ENCODE measurements at regions not wholly inside any gene's neighbourhood (a gene's known extent, or its start where the extent isn't known, plus 50 kb on each side); places are given as distances from the start of the nearest gene placed in this dataset.

DNA sequence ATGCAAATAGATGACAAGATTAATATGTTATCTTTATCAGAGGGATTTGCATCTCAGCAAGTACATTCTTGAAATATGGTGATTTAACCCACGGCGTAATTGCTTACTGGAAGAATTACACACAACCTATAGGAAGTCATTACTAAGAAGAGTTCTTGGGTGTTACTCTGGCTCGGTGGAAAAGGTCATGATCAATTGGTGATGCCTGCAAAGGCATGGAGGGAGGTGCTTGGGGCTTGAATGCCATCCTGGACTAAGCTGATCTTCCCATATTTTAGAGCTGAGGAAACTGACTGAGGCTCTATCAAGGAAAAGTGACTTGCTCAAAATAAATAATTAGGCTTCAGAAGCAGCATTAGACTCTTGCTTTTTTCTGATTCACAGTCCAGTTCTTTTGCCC is 137.5 kb upstream of the JUN start:
- no peak for TF ChIP-seq POLR2AphosphoS5 (IDR thresholded peaks at IDR 0.05; ENCODE audit: insufficient read depth in 1 of 2, low read depth in 1 of 2)
- no peak for TF ChIP-seq POLR2A (IDR thresholded peaks at IDR 0.05)
- TF ChIP-seq, protein P1, sequence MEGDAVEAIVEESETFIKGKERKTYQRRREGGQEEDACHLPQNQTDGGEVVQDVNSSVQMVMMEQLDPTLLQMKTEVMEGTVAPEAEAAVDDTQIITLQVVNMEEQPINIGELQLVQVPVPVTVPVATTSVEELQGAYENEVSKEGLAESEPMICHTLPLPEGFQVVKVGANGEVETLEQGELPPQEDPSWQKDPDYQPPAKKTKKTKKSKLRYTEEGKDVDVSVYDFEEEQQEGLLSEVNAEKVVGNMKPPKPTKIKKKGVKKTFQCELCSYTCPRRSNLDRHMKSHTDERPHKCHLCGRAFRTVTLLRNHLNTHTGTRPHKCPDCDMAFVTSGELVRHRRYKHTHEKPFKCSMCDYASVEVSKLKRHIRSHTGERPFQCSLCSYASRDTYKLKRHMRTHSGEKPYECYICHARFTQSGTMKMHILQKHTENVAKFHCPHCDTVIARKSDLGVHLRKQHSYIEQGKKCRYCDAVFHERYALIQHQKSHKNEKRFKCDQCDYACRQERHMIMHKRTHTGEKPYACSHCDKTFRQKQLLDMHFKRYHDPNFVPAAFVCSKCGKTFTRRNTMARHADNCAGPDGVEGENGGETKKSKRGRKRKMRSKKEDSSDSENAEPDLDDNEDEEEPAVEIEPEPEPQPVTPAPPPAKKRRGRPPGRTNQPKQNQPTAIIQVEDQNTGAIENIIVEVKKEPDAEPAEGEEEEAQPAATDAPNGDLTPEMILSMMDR (IDR thresholded peaks at IDR 0.05): no peak
- H3K9me3 ChIP-seq: no peaks in the 10 kb centered on the region
- no peaks in the 10 kb centered on the region for H3K27me3 ChIP-seq
- no peak overlapping the region for H3K4me3 ChIP-seq
- no peak overlapping the region for H3K27ac ChIP-seq
- H3K36me3 ChIP-seq: no peaks in the 10 kb centered on the region
- peak in 1 of 2 donors; percentile 27 for DNase-seq (ENCODE audit: extremely low spot score in 2 of 2)
- intact Hi-C loops (cut with DNase I): no loop called here
- peaks cover 18% of the 10 kb centered on the region for H3K4me1 ChIP-seq

DNA sequence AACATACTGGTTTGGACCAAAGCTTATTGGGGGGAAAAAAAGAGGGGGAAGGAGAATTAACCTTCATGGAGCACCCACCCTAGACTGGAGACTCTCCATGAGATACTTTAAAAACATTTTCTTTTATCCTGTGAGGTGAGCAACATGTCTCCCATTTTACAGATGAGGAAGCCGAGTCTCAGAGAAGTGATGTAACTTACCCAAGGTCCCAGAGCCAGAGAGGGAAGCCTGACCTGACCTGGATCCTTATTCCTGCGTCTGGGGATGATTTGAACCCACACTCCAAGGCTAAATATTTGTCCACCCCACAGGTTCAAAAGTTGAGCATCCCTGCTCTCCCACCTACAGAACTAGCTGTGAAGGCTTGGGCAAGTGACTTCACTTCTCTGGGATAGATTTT is 137.9 kb upstream of the JUN start:
- intact Hi-C loops (cut with DNase I): no loop called here
- peak in 1 of 2 donors; percentile 65 for DNase-seq (ENCODE audit: extremely low spot score in 2 of 2)
- no peaks in the 10 kb centered on the region for H3K27me3 ChIP-seq
- H3K4me3 ChIP-seq: no peak overlapping the region
- peaks cover 19% of the 10 kb centered on the region for H3K4me1 ChIP-seq
- H3K36me3 ChIP-seq: no peaks in the 10 kb centered on the region
- no peak overlapping the region for H3K27ac ChIP-seq
- H3K9me3 ChIP-seq: no peaks in the 10 kb centered on the region
- TF ChIP-seq POLR2A (IDR thresholded peaks at IDR 0.05) (no peak), POLR2AphosphoS5 (IDR thresholded peaks at IDR 0.05; ENCODE audit: insufficient read depth in 1 of 2, low read depth in 1 of 2) (no peak)
- TF ChIP-seq, protein P1 (IDR thresholded peaks at IDR 0.05): no peak

DNA sequence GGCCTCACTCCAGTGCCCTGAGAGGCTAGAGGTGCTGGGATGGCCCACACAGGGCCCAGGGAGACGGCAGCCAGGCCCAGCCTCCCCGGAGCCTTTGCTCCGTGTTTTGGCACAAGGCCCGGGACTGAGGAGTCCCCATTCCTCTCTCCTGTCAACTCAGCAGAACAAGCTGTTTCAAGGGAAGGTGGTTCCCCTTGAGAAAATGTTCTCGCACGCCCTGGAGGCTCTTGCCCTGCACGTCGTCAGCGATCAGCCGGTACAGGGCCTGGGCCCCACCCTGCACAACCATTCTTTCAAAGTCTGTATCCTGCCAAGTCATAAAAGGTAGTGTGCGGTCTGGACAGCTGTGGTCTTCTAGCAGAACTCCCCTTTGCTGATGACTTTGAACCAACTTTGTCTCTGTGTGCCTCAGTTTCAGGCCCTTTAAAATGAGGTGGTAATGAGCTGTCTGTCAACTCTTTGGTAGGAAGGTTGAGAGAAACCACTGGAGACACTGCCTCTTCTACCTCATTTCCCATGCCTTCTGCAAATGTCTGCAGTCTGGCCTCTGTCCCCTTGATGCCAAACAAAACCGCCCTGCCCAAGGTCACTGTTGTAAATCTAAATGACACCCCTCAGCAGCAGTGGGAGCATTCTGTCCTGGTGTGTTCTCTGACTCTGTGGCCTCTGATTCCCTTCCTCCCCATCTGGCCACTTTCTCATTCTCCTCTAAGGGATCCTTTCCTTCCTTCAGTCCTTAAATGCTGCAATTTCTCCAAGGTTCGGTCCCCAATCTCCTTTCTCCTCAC is 138.6 kb upstream of the JUN start:
- H3K4me1 ChIP-seq: peaks cover 19% of the 10 kb centered on the region
- H3K36me3 ChIP-seq: no peaks in the 10 kb centered on the region
- H3K9me3 ChIP-seq: no peaks in the 10 kb centered on the region
- TF ChIP-seq, protein P1 (IDR thresholded peaks at IDR 0.05): no peak
- no peak for TF ChIP-seq POLR2A (IDR thresholded peaks at IDR 0.05)
- TF ChIP-seq POLR2AphosphoS5 (IDR thresholded peaks at IDR 0.05; ENCODE audit: insufficient read depth in 1 of 2, low read depth in 1 of 2): peak; percentile 72 to 79
- H3K4me3 ChIP-seq: no peak overlapping the region
- DNase-seq (ENCODE audit: extremely low spot score in 2 of 2): peak in 1 of 2 donors; percentile 91
- H3K27ac ChIP-seq: peak overlapping the region; percentile 64
- H3K27me3 ChIP-seq: no peaks in the 10 kb centered on the region
- intact Hi-C loops (cut with DNase I): no loop called here

GRCh38 chr1:58923090-58923470 is 139.2 kb upstream of the JUN start:
- Histone ChIP-seq H3K27me3 (no peaks in the 10 kb centered on the region), H3K4me1 (peaks cover 19% of the 10 kb centered on the region), H3K9me3 (no peaks in the 10 kb centered on the region), H3K36me3 (no peaks in the 10 kb centered on the region), H3K4me3 (no peak overlapping the region), H3K27ac (no peak overlapping the region)
- intact Hi-C loops (cut with DNase I): no loop called here
- TF ChIP-seq, protein P1 (IDR thresholded peaks at IDR 0.05): no peak
- TF ChIP-seq POLR2AphosphoS5 (IDR thresholded peaks at IDR 0.05; ENCODE audit: insufficient read depth in 1 of 2, low read depth in 1 of 2) (no peak), POLR2A (IDR thresholded peaks at IDR 0.05) (no peak)
- peak in 1 of 2 donors; percentile 80 for DNase-seq (ENCODE audit: extremely low spot score in 2 of 2)

DNA sequence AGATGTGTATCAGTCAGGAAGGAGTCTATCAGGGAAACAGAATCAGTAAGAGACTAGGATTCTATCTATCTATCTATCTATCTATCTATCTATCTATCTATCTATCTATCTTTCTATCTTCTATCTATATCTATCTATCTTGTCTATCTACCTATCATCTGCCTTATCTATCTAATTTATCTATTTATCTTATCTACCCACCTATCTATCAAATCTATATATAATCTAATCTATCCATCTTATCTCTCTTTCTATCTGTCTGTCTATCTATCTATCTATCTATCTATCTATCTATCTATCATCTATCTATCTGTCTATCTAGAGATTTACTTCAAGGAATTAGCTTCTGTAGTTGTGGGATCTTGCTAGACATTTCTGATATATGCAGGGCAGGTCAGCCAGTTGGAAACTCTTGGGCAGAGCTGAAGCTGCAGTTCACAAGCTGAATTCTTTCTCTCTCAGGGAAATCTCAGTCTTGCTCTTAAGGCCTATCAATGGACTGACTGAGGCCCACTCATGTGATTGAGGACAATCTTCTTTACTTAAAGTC is 140.2 kb upstream of the JUN start:
- H3K4me3 ChIP-seq: no peak overlapping the region
- no peaks in the 10 kb centered on the region for H3K9me3 ChIP-seq
- no peaks in the 10 kb centered on the region for H3K36me3 ChIP-seq
- H3K4me1 ChIP-seq: peaks cover 19% of the 10 kb centered on the region
- no peaks in the 10 kb centered on the region for H3K27me3 ChIP-seq
- H3K27ac ChIP-seq: no peak overlapping the region
- TF ChIP-seq, protein P1 (IDR thresholded peaks at IDR 0.05): no peak
- TF ChIP-seq POLR2A (IDR thresholded peaks at IDR 0.05): no peak
- TF ChIP-seq POLR2AphosphoS5 (IDR thresholded peaks at IDR 0.05; ENCODE audit: insufficient read depth in 1 of 2, low read depth in 1 of 2): no peak
- intact Hi-C loops (cut with DNase I): no loop called here
- DNase-seq (ENCODE audit: extremely low spot score in 2 of 2): no peak
